H7 (cell line): ENCODE measurements at regions not wholly inside any gene's neighbourhood (a gene's known extent, or its start where the extent isn't known, plus 50 kb on each side); places are given as distances from the start of the nearest gene placed in this dataset.
"Not testable (repeated sequence)": the region's sequence is repeated elsewhere in the genome, so short reads cannot be mapped to it uniquely, and the experiment has no call there.

Source experiments
- DNase-seq: peaks from one replicate; pipeline ENCODE4 v3.0.0; 2012
- H3K27me3 ChIP-seq: 2 replicates; pipeline ENCODE4 v1.6.0; 2011; ENCODE audit warnings: mild to moderate bottlenecking, low read length; ENCODE audit not compliant: control insufficient read depth, insufficient read depth
- H3K36me3 ChIP-seq: replicated peaks from 2 replicates; pipeline ENCODE4 v1.5.1; 2011; ENCODE audit warnings: low read length; ENCODE audit not compliant: control insufficient read depth, insufficient read depth
- H3K4me3 ChIP-seq: 2 replicates; pipeline ENCODE4 v1.5.1; 2011; ENCODE audit warnings: low read depth, mild to moderate bottlenecking, control low read depth, low read length, moderate library complexity; ENCODE audit not compliant: insufficient read depth

- not testable (repeated sequence) for DNase-seq, H3K36me3 ChIP-seq, H3K4me3 ChIP-seq, H3K27me3 ChIP-seq
Measured at GRCh38 chr6:23804289-23804688, 321.7 kb upstream of the NRSN1 start.

GRCh38 chr6:23821141-23821540, 304.9 kb upstream of the NRSN1 start:
- not testable (repeated sequence) for H3K36me3 ChIP-seq, DNase-seq, H3K27me3 ChIP-seq, H3K4me3 ChIP-seq

GRCh38 chr6:23823421-23823820, 302.6 kb upstream of the NRSN1 start:
- no peak for DNase-seq
- Histone ChIP-seq H3K36me3 (no peaks in the 10 kb centered on the region), H3K4me3 (no peak overlapping the region), H3K27me3 (no peaks in the 10 kb centered on the region)

- Histone ChIP-seq H3K36me3 (no peaks in the 10 kb centered on the region), H3K27me3 (no peaks in the 10 kb centered on the region), H3K4me3 (no peak overlapping the region)
- DNase-seq, result no peak
Measured at GRCh38 chr6:23826572-23826971, 299.4 kb upstream of the NRSN1 start.

- DNase-seq, result no peak
- no peaks in the 10 kb centered on the region for H3K27me3 ChIP-seq
- no peak overlapping the region for H3K4me3 ChIP-seq
- H3K36me3 ChIP-seq, result no peaks in the 10 kb centered on the region
Measured at GRCh38 chr6:23828861-23829260, 297.2 kb upstream of the NRSN1 start.

- DNase-seq, result no peak
- Histone ChIP-seq H3K27me3 (no peaks in the 10 kb centered on the region), H3K36me3 (no peaks in the 10 kb centered on the region), H3K4me3 (no peak overlapping the region)
Measured at GRCh38 chr6:23841116-23841515, 284.9 kb upstream of the NRSN1 start.

DNA sequence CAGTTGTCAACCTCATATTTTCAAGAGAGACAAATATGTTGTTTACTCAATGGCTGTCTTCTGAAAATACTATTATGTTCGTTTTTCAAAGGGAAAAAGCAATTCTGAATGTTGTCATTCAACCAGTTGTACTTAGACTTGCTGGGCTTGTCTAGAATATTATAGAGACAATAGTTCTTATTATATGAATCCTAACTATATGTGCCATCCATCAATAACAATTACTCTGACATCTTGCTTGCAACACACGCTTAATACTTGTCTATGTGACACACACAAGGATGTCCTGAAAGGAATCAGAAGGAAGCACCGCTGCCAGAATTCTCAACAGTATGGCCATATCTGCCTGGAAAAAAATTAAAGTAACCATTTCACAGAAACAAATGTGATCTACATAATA, 283.3 kb upstream of the NRSN1 start:
- Histone ChIP-seq H3K4me3 (no peak overlapping the region), H3K36me3 (no peaks in the 10 kb centered on the region), H3K27me3 (no peaks in the 10 kb centered on the region)
- no peak for DNase-seq

DNA sequence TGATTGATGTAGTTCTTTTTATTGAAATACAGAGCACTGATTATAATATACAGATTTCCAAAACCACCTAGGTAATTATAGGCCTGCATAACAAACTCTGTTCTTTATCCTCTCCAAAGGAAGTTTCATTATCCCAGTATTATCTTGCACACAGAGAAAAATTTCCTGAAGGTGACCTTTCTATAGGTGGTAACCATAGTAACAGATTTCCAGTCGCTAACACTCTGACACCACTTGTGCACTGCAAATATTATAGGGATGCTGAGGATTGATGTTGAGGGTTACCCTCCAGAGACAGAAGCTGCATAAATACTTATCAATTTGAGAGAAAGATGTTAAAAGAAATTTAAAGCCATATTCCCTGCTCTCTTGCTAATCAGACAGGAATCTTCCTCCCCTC, 274.5 kb upstream of the NRSN1 start:
- no peak for DNase-seq
- no peaks in the 10 kb centered on the region for H3K36me3 ChIP-seq
- H3K27me3 ChIP-seq, result no peaks in the 10 kb centered on the region
- no peak overlapping the region for H3K4me3 ChIP-seq

- not testable (repeated sequence) for H3K4me3 ChIP-seq, H3K36me3 ChIP-seq, DNase-seq, H3K27me3 ChIP-seq
Measured at GRCh38 chr6:23853566-23854133, 272.4 kb upstream of the NRSN1 start.

- not testable (repeated sequence) for H3K27me3 ChIP-seq, DNase-seq, H3K36me3 ChIP-seq, H3K4me3 ChIP-seq
Measured at GRCh38 chr6:23854154-23854553, 271.9 kb upstream of the NRSN1 start.

- Histone ChIP-seq H3K27me3 (no peaks in the 10 kb centered on the region), H3K4me3 (no peak overlapping the region), H3K36me3 (no peaks in the 10 kb centered on the region)
- no peak for DNase-seq
Measured at GRCh38 chr6:23855497-23856116, 270.4 kb upstream of the NRSN1 start.

DNA sequence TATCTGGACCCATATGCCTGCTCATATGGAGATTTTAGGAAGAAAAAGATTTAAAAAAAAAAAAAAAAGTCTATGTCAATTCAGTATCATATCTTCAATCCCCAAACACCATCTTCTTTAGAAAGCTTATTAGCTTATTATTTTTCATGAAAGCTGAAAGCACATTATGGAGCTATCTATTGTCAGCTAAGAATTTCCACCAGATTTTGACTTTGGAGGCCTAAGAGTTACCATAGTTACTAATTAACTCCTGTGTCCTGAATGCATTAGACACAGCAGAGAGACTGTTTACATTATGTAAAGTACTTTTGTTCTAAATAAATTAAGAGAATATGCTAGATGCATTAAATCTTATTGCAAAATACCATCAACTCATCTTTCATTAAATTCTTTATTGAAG, 255.5 kb upstream of the NRSN1 start:
- Histone ChIP-seq H3K27me3 (no peaks in the 10 kb centered on the region), H3K4me3 (no peak overlapping the region), H3K36me3 (no peaks in the 10 kb centered on the region)
- no peak for DNase-seq

- no peak for DNase-seq
- Histone ChIP-seq H3K36me3 (no peaks in the 10 kb centered on the region), H3K27me3 (no peaks in the 10 kb centered on the region), H3K4me3 (no peak overlapping the region)
Measured at GRCh38 chr6:23873161-23873560, 252.9 kb upstream of the NRSN1 start.

GRCh38 chr6:23875006-23875405, 251.0 kb upstream of the NRSN1 start:
- Histone ChIP-seq H3K36me3 (no peaks in the 10 kb centered on the region), H3K4me3 (no peak overlapping the region), H3K27me3 (no peaks in the 10 kb centered on the region)
- no peak for DNase-seq

GRCh38 chr6:23879816-23880215, 246.2 kb upstream of the NRSN1 start:
- Histone ChIP-seq H3K27me3 (no peaks in the 10 kb centered on the region), H3K4me3 (no peak overlapping the region), H3K36me3 (no peaks in the 10 kb centered on the region)
- no peak for DNase-seq
